Fibroblast of pulmonary artery (primary cell): ENCODE measurements at regions not wholly inside any gene's neighbourhood (a gene's known extent, or its start where the extent isn't known, plus 50 kb on each side); places are given as distances from the start of the nearest gene placed in this dataset.

Source experiments
- DNase-seq: peaks from one replicate; pipeline ENCODE4 v3.0.0-alpha.2; 2010; ENCODE audit warnings: low read depth
- H3K4me3 ChIP-seq: replicated peaks from 2 replicates; pipeline ENCODE4 v1.5.1; 2011; ENCODE audit warnings: low read depth, mild to moderate bottlenecking, control low read depth, low read length, moderate library complexity
- CTCF ChIP-seq: IDR thresholded peaks from 2 replicates; pipeline ENCODE4 v1.5.1; 2011; ENCODE audit warnings: mild to moderate bottlenecking, control low read depth, low read length, inconsistent platforms; ENCODE audit errors: missing control alignments

- DNase-seq = peak; percentile 97
- no peak for TF ChIP-seq CTCF
- H3K4me3 ChIP-seq = no peak overlapping the region
Measured at GRCh38 chr3:134427400-134428111, 53.3 kb upstream of the AMOTL2 start.

GRCh38 chr3:134426660-134427181 is 52.5 kb upstream of the AMOTL2 start:
- DNase-seq = peak; percentile 35
- no peak overlapping the region for H3K4me3 ChIP-seq
- TF ChIP-seq CTCF = no peak

GRCh38 chr3:134425943-134426342 is 51.7 kb upstream of the AMOTL2 start:
- TF ChIP-seq CTCF = no peak
- H3K4me3 ChIP-seq = no peak overlapping the region
- no peak for DNase-seq
